Astrocyte (in vitro differentiated cells and primary cell): ENCODE measurements at regions not wholly inside any gene's neighbourhood (a gene's known extent, or its start where the extent isn't known, plus 50 kb on each side); places are given as distances from the start of the nearest gene placed in this dataset.

Experiments
- EZH2 ChIP-seq: IDR thresholded peaks from 2 replicates; pipeline ENCODE4 v1.6.1; 2012; ENCODE audit warnings: mild to moderate bottlenecking, low read length, inconsistent platforms; ENCODE audit not compliant: insufficient read depth
- TF ChIP-seq, protein P1 (sequence below): IDR thresholded peaks from 2 replicates; pipeline ENCODE4 v1.5.1; 2011; ENCODE audit warnings: low read depth, mild to moderate bottlenecking, inconsistent platforms, low read length, moderate library complexity; ENCODE audit not compliant: insufficient read depth

DNA sequence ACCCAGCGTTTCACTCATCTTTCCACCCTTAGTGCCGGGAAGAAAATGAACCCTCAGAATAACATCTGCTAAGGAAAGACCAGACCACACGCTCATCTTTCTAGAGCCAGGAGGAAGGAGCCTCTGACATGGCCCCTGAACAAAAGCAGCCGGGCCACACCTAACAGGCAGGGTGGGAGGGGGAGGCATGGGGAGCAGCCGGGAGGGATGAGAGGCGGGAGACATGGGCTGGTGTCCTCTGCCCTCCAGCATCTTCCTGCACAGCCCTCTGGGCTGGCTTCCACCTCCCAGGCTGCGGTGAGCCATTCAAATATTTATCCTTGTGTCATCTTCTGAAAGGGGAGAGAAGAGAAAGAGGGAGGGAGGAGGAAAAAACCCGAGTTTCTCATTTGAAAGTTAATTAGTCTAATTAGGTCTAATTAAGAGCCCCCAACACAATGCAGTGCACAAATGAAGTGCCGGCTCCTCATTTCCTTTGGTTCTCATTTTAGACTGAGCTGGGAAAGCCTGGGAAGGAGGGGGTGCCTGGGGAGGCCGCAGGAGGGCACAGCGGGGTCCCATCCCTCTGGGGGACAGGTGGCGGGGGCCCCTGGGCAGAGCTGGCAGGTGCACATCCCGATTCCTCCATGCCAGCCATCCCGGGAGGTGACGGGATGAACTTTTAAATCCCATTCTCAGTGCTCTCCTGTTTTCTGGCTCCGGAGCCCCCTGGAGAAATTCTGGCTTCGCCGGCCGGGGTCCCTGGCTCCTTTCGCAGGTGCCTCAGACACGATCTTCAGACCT is 90.5 kb downstream of the ENGASE start:
- TF ChIP-seq, protein P1, sequence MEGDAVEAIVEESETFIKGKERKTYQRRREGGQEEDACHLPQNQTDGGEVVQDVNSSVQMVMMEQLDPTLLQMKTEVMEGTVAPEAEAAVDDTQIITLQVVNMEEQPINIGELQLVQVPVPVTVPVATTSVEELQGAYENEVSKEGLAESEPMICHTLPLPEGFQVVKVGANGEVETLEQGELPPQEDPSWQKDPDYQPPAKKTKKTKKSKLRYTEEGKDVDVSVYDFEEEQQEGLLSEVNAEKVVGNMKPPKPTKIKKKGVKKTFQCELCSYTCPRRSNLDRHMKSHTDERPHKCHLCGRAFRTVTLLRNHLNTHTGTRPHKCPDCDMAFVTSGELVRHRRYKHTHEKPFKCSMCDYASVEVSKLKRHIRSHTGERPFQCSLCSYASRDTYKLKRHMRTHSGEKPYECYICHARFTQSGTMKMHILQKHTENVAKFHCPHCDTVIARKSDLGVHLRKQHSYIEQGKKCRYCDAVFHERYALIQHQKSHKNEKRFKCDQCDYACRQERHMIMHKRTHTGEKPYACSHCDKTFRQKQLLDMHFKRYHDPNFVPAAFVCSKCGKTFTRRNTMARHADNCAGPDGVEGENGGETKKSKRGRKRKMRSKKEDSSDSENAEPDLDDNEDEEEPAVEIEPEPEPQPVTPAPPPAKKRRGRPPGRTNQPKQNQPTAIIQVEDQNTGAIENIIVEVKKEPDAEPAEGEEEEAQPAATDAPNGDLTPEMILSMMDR: no peak
- TF ChIP-seq EZH2: no peak
